Stimulated activated effector memory CD8-positive, alpha-beta T cell treated with anti-CD3 and anti-CD28 coated beads, Interleukin-12 subunit alpha, Interleukin-12 subunit beta, amount 100 ng/mL, for 72 hours (primary cell): ENCODE measurements at regions not wholly inside any gene's neighbourhood (a gene's known extent, or its start where the extent isn't known, plus 50 kb on each side); places are given as distances from the start of the nearest gene placed in this dataset.
"Not testable (repeated sequence)": the region's sequence is repeated elsewhere in the genome, so short reads cannot be mapped to it uniquely, and the experiment has no call there.

ENCODE experiments used
- ATAC-seq: fragments of 150-1000 bp; cut with Tn5 transposase; 2 replicates; pipeline ENCODE4 v1.10.0; 2021
- DNase-seq, 2 donors: peaks; one replicate each; pipeline ENCODE4 v3.0.0; 2021 to 2022; ENCODE audit warnings: low spot score in 2 of 2
- H3K27ac Mint-ChIP-seq: one replicate; pipeline ENCODE4 v1.8.0; 2022; ENCODE audit warnings: mild to moderate bottlenecking, mixed read lengths
- H3K36me3 Mint-ChIP-seq: one replicate; pipeline ENCODE4 v1.8.0; 2022; ENCODE audit warnings: mild to moderate bottlenecking, mixed read lengths
- H3K4me1 Mint-ChIP-seq: one replicate; pipeline ENCODE4 v1.8.0; 2022; ENCODE audit warnings: mixed read lengths
- H3K4me3 Mint-ChIP-seq: one replicate; pipeline ENCODE4 v1.8.0; 2022; ENCODE audit warnings: mild to moderate bottlenecking, mixed read lengths
- H3K9me3 Mint-ChIP-seq: one replicate; pipeline ENCODE4 v1.8.0; 2022; ENCODE audit warnings: mixed read lengths

GRCh38 chr18:73110307-73110706, 242.5 kb upstream of the NETO1 start:
- Mint-ChIP-seq H3K4me1 (no peaks in the 10 kb centered on the region), H3K27ac (no peak overlapping the region), H3K36me3 (no peaks in the 10 kb centered on the region), H3K9me3 (peaks cover 31% of the 10 kb centered on the region), H3K4me3 (no peak overlapping the region)
- no peak for ATAC-seq
- DNase-seq = no peak

- Mint-ChIP-seq H3K9me3 (peaks cover 23% of the 10 kb centered on the region), H3K4me3 (no peak overlapping the region), H3K4me1 (no peaks in the 10 kb centered on the region), H3K36me3 (no peaks in the 10 kb centered on the region), H3K27ac (no peak overlapping the region)
- ATAC-seq (no peak), DNase-seq (no peak)
Observed at GRCh38 chr18:73101977-73102376, 234.2 kb upstream of the NETO1 start.

GRCh38 chr18:73101491-73101890, 233.7 kb upstream of the NETO1 start:
- peaks cover 25% of the 10 kb centered on the region for H3K9me3 Mint-ChIP-seq

GRCh38 chr18:73099759-73100158, 232.0 kb upstream of the NETO1 start:
- H3K27ac Mint-ChIP-seq = no peak overlapping the region
- H3K4me3 Mint-ChIP-seq = no peak overlapping the region
- no peaks in the 10 kb centered on the region for H3K36me3 Mint-ChIP-seq
- H3K9me3 Mint-ChIP-seq = peaks cover 21% of the 10 kb centered on the region
- ATAC-seq (no peak), DNase-seq (no peak)
- H3K4me1 Mint-ChIP-seq = no peaks in the 10 kb centered on the region

More at GRCh38 chr18:73101491-73101890, 233.7 kb upstream of the NETO1 start:
- not testable (repeated sequence) for ATAC-seq, H3K36me3 Mint-ChIP-seq, H3K4me1 Mint-ChIP-seq, H3K27ac Mint-ChIP-seq, DNase-seq, H3K4me3 Mint-ChIP-seq

GRCh38 chr18:73093687-73094250, 226.0 kb upstream of the NETO1 start:
- Mint-ChIP-seq H3K9me3 (peaks cover 34% of the 10 kb centered on the region), H3K36me3 (no peaks in the 10 kb centered on the region), H3K4me3 (no peak overlapping the region), H3K27ac (no peak overlapping the region), H3K4me1 (no peaks in the 10 kb centered on the region)
- DNase-seq (no peak), ATAC-seq (no peak)

GRCh38 chr18:73088445-73088844, 220.7 kb upstream of the NETO1 start:
- DNase-seq (no peak), ATAC-seq (no peak)
- Mint-ChIP-seq H3K27ac (no peak overlapping the region), H3K4me1 (no peaks in the 10 kb centered on the region), H3K4me3 (no peak overlapping the region), H3K36me3 (no peaks in the 10 kb centered on the region), H3K9me3 (peaks cover 23% of the 10 kb centered on the region)

- Mint-ChIP-seq H3K9me3 (peaks cover 24% of the 10 kb centered on the region), H3K4me1 (no peaks in the 10 kb centered on the region), H3K4me3 (no peak overlapping the region), H3K36me3 (no peaks in the 10 kb centered on the region), H3K27ac (no peak overlapping the region)
- ATAC-seq (no peak), DNase-seq (no peak)
Observed at GRCh38 chr18:73087282-73087977, 219.6 kb upstream of the NETO1 start.

GRCh38 chr18:73079920-73080319, 212.1 kb upstream of the NETO1 start:
- Mint-ChIP-seq H3K27ac (no peak overlapping the region), H3K9me3 (peaks cover 24% of the 10 kb centered on the region), H3K4me1 (no peaks in the 10 kb centered on the region), H3K36me3 (no peaks in the 10 kb centered on the region), H3K4me3 (no peak overlapping the region)
- ATAC-seq = no peak
- DNase-seq = no peak

- ATAC-seq (no peak), DNase-seq (no peak)
- H3K9me3 Mint-ChIP-seq = peaks cover 10% of the 10 kb centered on the region
- no peaks in the 10 kb centered on the region for H3K4me1 Mint-ChIP-seq
- H3K27ac Mint-ChIP-seq = no peak overlapping the region
- no peaks in the 10 kb centered on the region for H3K36me3 Mint-ChIP-seq
- H3K4me3 Mint-ChIP-seq = no peak overlapping the region
Observed at GRCh38 chr18:73060666-73061288, 193.0 kb upstream of the NETO1 start.

- H3K4me1 Mint-ChIP-seq = no peaks in the 10 kb centered on the region
- H3K27ac Mint-ChIP-seq = no peak overlapping the region
- H3K36me3 Mint-ChIP-seq = no peaks in the 10 kb centered on the region
- ATAC-seq (no peak), DNase-seq (no peak)
- H3K4me3 Mint-ChIP-seq = no peak overlapping the region
- peaks cover 11% of the 10 kb centered on the region for H3K9me3 Mint-ChIP-seq
Observed at GRCh38 chr18:73059280-73059679, 191.5 kb upstream of the NETO1 start.

GRCh38 chr18:73047688-73048087, 179.9 kb upstream of the NETO1 start:
- no peaks in the 10 kb centered on the region for H3K4me1 Mint-ChIP-seq
- H3K27ac Mint-ChIP-seq = no peak overlapping the region
- ATAC-seq (no peak), DNase-seq (no peak)
- H3K4me3 Mint-ChIP-seq = no peak overlapping the region
- peaks cover 20% of the 10 kb centered on the region for H3K9me3 Mint-ChIP-seq
- H3K36me3 Mint-ChIP-seq = no peaks in the 10 kb centered on the region

GRCh38 chr18:73045037-73045436, 177.2 kb upstream of the NETO1 start:
- no peaks in the 10 kb centered on the region for H3K36me3 Mint-ChIP-seq
- H3K4me3 Mint-ChIP-seq = no peak overlapping the region
- H3K27ac Mint-ChIP-seq = no peak overlapping the region
- no peaks in the 10 kb centered on the region for H3K4me1 Mint-ChIP-seq
- peaks cover 11% of the 10 kb centered on the region for H3K9me3 Mint-ChIP-seq
- ATAC-seq (no peak), DNase-seq (no peak)

GRCh38 chr18:73043611-73044010, 175.8 kb upstream of the NETO1 start:
- no peak overlapping the region for H3K27ac Mint-ChIP-seq
- no peak overlapping the region for H3K4me3 Mint-ChIP-seq
- DNase-seq (no peak), ATAC-seq (no peak)
- H3K4me1 Mint-ChIP-seq = no peaks in the 10 kb centered on the region
- H3K9me3 Mint-ChIP-seq = peaks cover 11% of the 10 kb centered on the region
- H3K36me3 Mint-ChIP-seq = no peaks in the 10 kb centered on the region

GRCh38 chr18:73043211-73043610, 175.4 kb upstream of the NETO1 start:
- no peak for ATAC-seq
- H3K27ac Mint-ChIP-seq = no peak overlapping the region
- H3K4me3 Mint-ChIP-seq = no peak overlapping the region
- H3K36me3 Mint-ChIP-seq = no peaks in the 10 kb centered on the region
- DNase-seq = no peak
- H3K9me3 Mint-ChIP-seq = peaks cover 15% of the 10 kb centered on the region
- no peaks in the 10 kb centered on the region for H3K4me1 Mint-ChIP-seq

GRCh38 chr18:73040247-73040646, 172.5 kb upstream of the NETO1 start:
- H3K36me3 Mint-ChIP-seq = no peaks in the 10 kb centered on the region
- no peak overlapping the region for H3K27ac Mint-ChIP-seq
- H3K4me1 Mint-ChIP-seq = no peaks in the 10 kb centered on the region
- no peak for ATAC-seq
- H3K9me3 Mint-ChIP-seq = peaks cover 10% of the 10 kb centered on the region
- no peak overlapping the region for H3K4me3 Mint-ChIP-seq
- no peak for DNase-seq

GRCh38 chr18:73038336-73038735, 170.5 kb upstream of the NETO1 start:
- no peaks in the 10 kb centered on the region for H3K36me3 Mint-ChIP-seq
- DNase-seq = no peak
- no peaks in the 10 kb centered on the region for H3K4me1 Mint-ChIP-seq
- H3K27ac Mint-ChIP-seq = no peak overlapping the region
- no peak for ATAC-seq
- H3K9me3 Mint-ChIP-seq = peaks cover 7% of the 10 kb centered on the region
- H3K4me3 Mint-ChIP-seq = no peak overlapping the region
